Coronary artery (tissue), 2 donors: ENCODE measurements at regions not wholly inside any gene's neighbourhood (a gene's known extent, or its start where the extent isn't known, plus 50 kb on each side); places are given as distances from the start of the nearest gene placed in this dataset.

Source experiments
- DNase-seq: peaks from one replicate; pipeline ENCODE4 v3.0.0-alpha.2; 2017; ENCODE audit warnings: low spot score
- H3K27ac ChIP-seq, 2 donors: fragments of 200-600 bp; sonication (generic); one replicate each; pipeline ENCODE4 v1.5.1; 2016 to 2019
- H3K4me3 ChIP-seq: fragments of 200-600 bp; sonication (generic); 2 replicates; pipeline ENCODE4 v1.5.1; 2016; ENCODE audit warnings: mild to moderate bottlenecking, moderate library complexity
- CTCF ChIP-seq: fragments of 200-600 bp; sonication (generic); IDR thresholded peaks from one replicate; pipeline ENCODE4 v1.5.1; 2019; ENCODE audit warnings: antibody characterized with exemption

GRCh38 chr19:30711826-30712225 lies 339.6 kb downstream of the ZNF536 start:
- DNase-seq = no peak
- TF ChIP-seq CTCF = no peak
- Histone ChIP-seq H3K4me3 (no peak overlapping the region), H3K27ac (no peak overlapping the region)

GRCh38 chr19:30711296-30711695 lies 339.1 kb downstream of the ZNF536 start:
- H3K27ac ChIP-seq = no peak overlapping the region
- H3K4me3 ChIP-seq = no peak overlapping the region
- no peak for TF ChIP-seq CTCF
- DNase-seq = no peak

- no peak for TF ChIP-seq CTCF
- no peak overlapping the region for H3K4me3 ChIP-seq
Measured at GRCh38 chr19:30710721-30711120, 338.5 kb downstream of the ZNF536 start.

GRCh38 chr19:30708416-30709178 lies 336.4 kb downstream of the ZNF536 start:
- TF ChIP-seq CTCF = no peak
- Histone ChIP-seq H3K4me3 (no peak overlapping the region), H3K27ac (no peak overlapping the region)
- no peak for DNase-seq

More at GRCh38 chr19:30710721-30711120, 338.5 kb downstream of the ZNF536 start:
- no peak for DNase-seq
- H3K27ac ChIP-seq = no peak overlapping the region

GRCh38 chr19:30704771-30705330 lies 332.7 kb downstream of the ZNF536 start:
- TF ChIP-seq CTCF = no peak
- no peak for DNase-seq
- H3K4me3 ChIP-seq = no peak overlapping the region
- H3K27ac ChIP-seq = no peak overlapping the region

- no peak for DNase-seq
- Histone ChIP-seq H3K27ac (no peak overlapping the region), H3K4me3 (no peak overlapping the region)
- TF ChIP-seq CTCF = no peak
Measured at GRCh38 chr19:30703645-30704044, 331.5 kb downstream of the ZNF536 start.

GRCh38 chr19:30701178-30701577 lies 329.0 kb downstream of the ZNF536 start:
- no peak for DNase-seq
- no peak for TF ChIP-seq CTCF

More at GRCh38 chr19:30701178-30701577, 329.0 kb downstream of the ZNF536 start:
- no peak overlapping the region for H3K4me3 ChIP-seq
- H3K27ac ChIP-seq = no peak overlapping the region
